Activated CD4-positive, alpha-beta T cell treated with anti-CD3 and anti-CD28 coated beads, Interleukin-2, amount 10 ng/mL, durations not matched to agents 24 days and 14 days (primary cell): ENCODE measurements at regions not wholly inside any gene's neighbourhood (a gene's known extent, or its start where the extent isn't known, plus 50 kb on each side); places are given as distances from the start of the nearest gene placed in this dataset.
"Not testable (repeated sequence)": the region's sequence is repeated elsewhere in the genome, so short reads cannot be mapped to it uniquely, and the experiment has no call there.

Source experiments
- DNase-seq: peaks from one replicate; pipeline ENCODE4 v3.0.0; 2022
- H3K27ac Mint-ChIP-seq: one replicate; pipeline ENCODE4 v1.8.0; 2022; ENCODE audit warnings: mild to moderate bottlenecking, mixed read lengths
- H3K27me3 Mint-ChIP-seq: one replicate; pipeline ENCODE4 v1.8.0; 2022; ENCODE audit warnings: mixed read lengths
- H3K36me3 Mint-ChIP-seq: one replicate; pipeline ENCODE4 v1.8.0; 2022; ENCODE audit warnings: low read depth, mild to moderate bottlenecking, mixed read lengths
- H3K4me1 Mint-ChIP-seq: one replicate; pipeline ENCODE4 v1.8.0; 2021; ENCODE audit warnings: mixed read lengths
- H3K4me3 Mint-ChIP-seq: one replicate; pipeline ENCODE4 v1.8.0; 2022; ENCODE audit warnings: mild to moderate bottlenecking, moderate library complexity, mixed read lengths
- H3K9me3 Mint-ChIP-seq: one replicate; pipeline ENCODE4 v1.8.0; 2021; ENCODE audit warnings: mixed read lengths
- intact Hi-C: fragments of 100-400 bp; cut with micrococcal nuclease; formaldehyde crosslinking; loops from one replicate; pipeline ENCODE4 v1.15.1; 2023

GRCh38 chr12:113719911-113720591 lies 246.1 kb downstream of the RBM19 start:
- no peaks in the 10 kb centered on the region for H3K27me3 Mint-ChIP-seq
- H3K4me1 Mint-ChIP-seq = no peaks in the 10 kb centered on the region
- intact Hi-C loops = no loop called here
- no peak overlapping the region for H3K4me3 Mint-ChIP-seq
- H3K9me3 Mint-ChIP-seq = no peaks in the 10 kb centered on the region
- H3K27ac Mint-ChIP-seq = no peak overlapping the region
- DNase-seq = no peak
- no peaks in the 10 kb centered on the region for H3K36me3 Mint-ChIP-seq

GRCh38 chr12:113713156-113713555 lies 241.5 kb upstream of the LHX5 start:
- Mint-ChIP-seq H3K36me3 (no peaks in the 10 kb centered on the region), H3K9me3 (no peaks in the 10 kb centered on the region), H3K4me3 (no peak overlapping the region), H3K27ac (no peak overlapping the region), H3K4me1 (no peaks in the 10 kb centered on the region), H3K27me3 (peaks cover 2% of the 10 kb centered on the region)
- intact Hi-C loops = no loop called here
- DNase-seq = no peak

- DNase-seq = no peak
- no peak overlapping the region for H3K27ac Mint-ChIP-seq
- H3K27me3 Mint-ChIP-seq = peaks cover 2% of the 10 kb centered on the region
- intact Hi-C loops = no loop called here
- no peaks in the 10 kb centered on the region for H3K4me1 Mint-ChIP-seq
- no peaks in the 10 kb centered on the region for H3K9me3 Mint-ChIP-seq
- H3K4me3 Mint-ChIP-seq = no peak overlapping the region
- no peaks in the 10 kb centered on the region for H3K36me3 Mint-ChIP-seq
Observed at GRCh38 chr12:113712481-113712880, 240.8 kb upstream of the LHX5 start.

GRCh38 chr12:113710216-113710615 lies 238.5 kb upstream of the LHX5 start:
- no peak overlapping the region for H3K27ac Mint-ChIP-seq
- intact Hi-C loops = no loop called here
- H3K36me3 Mint-ChIP-seq = no peaks in the 10 kb centered on the region
- peaks cover 4% of the 10 kb centered on the region for H3K27me3 Mint-ChIP-seq
- no peak for DNase-seq
- no peaks in the 10 kb centered on the region for H3K9me3 Mint-ChIP-seq
- no peaks in the 10 kb centered on the region for H3K4me1 Mint-ChIP-seq
- H3K4me3 Mint-ChIP-seq = no peak overlapping the region

- Mint-ChIP-seq H3K9me3 (no peaks in the 10 kb centered on the region), H3K4me3 (no peak overlapping the region), H3K27ac (no peak overlapping the region), H3K27me3 (peaks cover 4% of the 10 kb centered on the region), H3K4me1 (no peaks in the 10 kb centered on the region), H3K36me3 (no peaks in the 10 kb centered on the region)
- intact Hi-C loops = no loop called here
- no peak for DNase-seq
Observed at GRCh38 chr12:113709456-113709855, 237.8 kb upstream of the LHX5 start.

- Mint-ChIP-seq H3K9me3 (no peaks in the 10 kb centered on the region), H3K27ac (no peak overlapping the region), H3K4me3 (no peak overlapping the region), H3K27me3 (peaks cover 6% of the 10 kb centered on the region), H3K36me3 (no peaks in the 10 kb centered on the region), H3K4me1 (no peaks in the 10 kb centered on the region)
- intact Hi-C loops = no loop called here
- no peak for DNase-seq
Observed at GRCh38 chr12:113702836-113703235, 231.2 kb upstream of the LHX5 start.

GRCh38 chr12:113702276-113702675 lies 230.6 kb upstream of the LHX5 start:
- Mint-ChIP-seq H3K4me1 (no peaks in the 10 kb centered on the region), H3K4me3 (no peak overlapping the region), H3K36me3 (no peaks in the 10 kb centered on the region), H3K27ac (no peak overlapping the region), H3K9me3 (no peaks in the 10 kb centered on the region), H3K27me3 (peaks cover 6% of the 10 kb centered on the region)
- intact Hi-C loops = no loop called here
- DNase-seq = no peak

- H3K4me3 Mint-ChIP-seq = no peak overlapping the region
- H3K4me1 Mint-ChIP-seq = no peaks in the 10 kb centered on the region
- no peak overlapping the region for H3K27ac Mint-ChIP-seq
- DNase-seq = no peak
- intact Hi-C loops = no loop called here
- H3K36me3 Mint-ChIP-seq = no peaks in the 10 kb centered on the region
- peaks cover 6% of the 10 kb centered on the region for H3K27me3 Mint-ChIP-seq
- no peaks in the 10 kb centered on the region for H3K9me3 Mint-ChIP-seq
Observed at GRCh38 chr12:113700943-113701342, 229.3 kb upstream of the LHX5 start.

GRCh38 chr12:113699984-113700383 lies 228.3 kb upstream of the LHX5 start:
- H3K36me3 Mint-ChIP-seq, H3K27ac Mint-ChIP-seq, H3K27me3 Mint-ChIP-seq, H3K9me3 Mint-ChIP-seq, DNase-seq, H3K4me3 Mint-ChIP-seq, intact Hi-C loops, H3K4me1 Mint-ChIP-seq: not testable (repeated sequence)

- no peak for DNase-seq
- H3K36me3 Mint-ChIP-seq = no peaks in the 10 kb centered on the region
- peaks cover 4% of the 10 kb centered on the region for H3K27me3 Mint-ChIP-seq
Observed at GRCh38 chr12:113698510-113698858, 226.8 kb upstream of the LHX5 start.

GRCh38 chr12:113697651-113698509 lies 226.2 kb upstream of the LHX5 start:
- no peak for DNase-seq
- Mint-ChIP-seq H3K36me3 (no peaks in the 10 kb centered on the region), H3K9me3 (no peaks in the 10 kb centered on the region), H3K4me1 (no peaks in the 10 kb centered on the region), H3K27me3 (peaks cover 4% of the 10 kb centered on the region), H3K27ac (no peak overlapping the region), H3K4me3 (no peak overlapping the region)
- intact Hi-C loops = no loop called here

More at GRCh38 chr12:113698510-113698858, 226.8 kb upstream of the LHX5 start:
- no peaks in the 10 kb centered on the region for H3K4me1 Mint-ChIP-seq
- H3K9me3 Mint-ChIP-seq = no peaks in the 10 kb centered on the region
- intact Hi-C loops = no loop called here
- H3K4me3 Mint-ChIP-seq = no peak overlapping the region
- no peak overlapping the region for H3K27ac Mint-ChIP-seq

GRCh38 chr12:113697104-113697503 lies 225.4 kb upstream of the LHX5 start:
- H3K9me3 Mint-ChIP-seq = no peaks in the 10 kb centered on the region
- H3K27ac Mint-ChIP-seq = no peak overlapping the region
- H3K4me1 Mint-ChIP-seq = no peaks in the 10 kb centered on the region
- H3K36me3 Mint-ChIP-seq = no peaks in the 10 kb centered on the region
- intact Hi-C loops = no loop called here
- H3K27me3 Mint-ChIP-seq = peaks cover 4% of the 10 kb centered on the region
- no peak for DNase-seq
- no peak overlapping the region for H3K4me3 Mint-ChIP-seq

GRCh38 chr12:113693693-113694092 lies 222.0 kb upstream of the LHX5 start:
- DNase-seq = no peak
- no peak overlapping the region for H3K27ac Mint-ChIP-seq
- H3K9me3 Mint-ChIP-seq = no peaks in the 10 kb centered on the region
- no peak overlapping the region for H3K4me3 Mint-ChIP-seq
- peaks cover 1% of the 10 kb centered on the region for H3K27me3 Mint-ChIP-seq
- no peaks in the 10 kb centered on the region for H3K4me1 Mint-ChIP-seq
- no peaks in the 10 kb centered on the region for H3K36me3 Mint-ChIP-seq
- intact Hi-C loops = no loop called here

- H3K4me3 Mint-ChIP-seq = no peak overlapping the region
- H3K36me3 Mint-ChIP-seq = no peaks in the 10 kb centered on the region
- intact Hi-C loops = no loop called here
- no peaks in the 10 kb centered on the region for H3K27me3 Mint-ChIP-seq
- no peak overlapping the region for H3K27ac Mint-ChIP-seq
- no peaks in the 10 kb centered on the region for H3K9me3 Mint-ChIP-seq
- no peaks in the 10 kb centered on the region for H3K4me1 Mint-ChIP-seq
- DNase-seq = no peak
Observed at GRCh38 chr12:113689047-113689610, 217.5 kb upstream of the LHX5 start.
